ENCODE measurements at regions not wholly inside any gene's neighbourhood (a gene's known extent, or its start where the extent isn't known, plus 50 kb on each side); places are given as distances from the start of the nearest gene placed in this dataset.

DNA sequence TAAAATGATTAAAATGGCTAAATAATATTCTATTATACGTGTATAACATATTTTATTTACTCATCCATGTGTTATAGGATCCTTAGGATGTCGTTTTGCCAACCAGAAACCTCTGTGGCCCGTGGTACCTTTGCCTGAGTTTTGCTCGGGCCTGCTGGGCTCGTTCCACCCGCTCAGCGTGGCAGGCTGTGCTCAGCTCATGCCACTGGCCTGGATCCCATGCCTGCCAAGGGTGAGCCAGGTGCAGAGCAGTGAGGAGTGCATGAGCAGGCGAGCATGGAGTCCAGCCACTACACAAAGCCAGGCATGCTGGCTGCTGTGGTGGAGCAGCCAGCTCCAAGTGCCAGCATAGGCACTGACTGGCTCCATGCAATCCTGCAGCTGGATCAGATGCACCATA, 417.2 kb downstream of the TTLL7 start:
- Histone ChIP-seq H3K4me1 (no peaks in the 10 kb centered on the region), H3K4me3 (no peak overlapping the region), H3K27ac (replicated peaks in 1 of 4) (no peak overlapping the region), H3K27me3 (no peaks in the 10 kb centered on the region), H3K9me3 (peaks cover 0 to 4% (median 0%) of the 10 kb centered on the region in 4 donors), H3K36me3 (no peaks in the 10 kb centered on the region)
- TF ChIP-seq POLR2AphosphoS5 (IDR thresholded peaks at IDR 0.05): no peak
- no peak for TF ChIP-seq EP300 (IDR thresholded peaks at IDR 0.05)
- TF ChIP-seq, protein P1, sequence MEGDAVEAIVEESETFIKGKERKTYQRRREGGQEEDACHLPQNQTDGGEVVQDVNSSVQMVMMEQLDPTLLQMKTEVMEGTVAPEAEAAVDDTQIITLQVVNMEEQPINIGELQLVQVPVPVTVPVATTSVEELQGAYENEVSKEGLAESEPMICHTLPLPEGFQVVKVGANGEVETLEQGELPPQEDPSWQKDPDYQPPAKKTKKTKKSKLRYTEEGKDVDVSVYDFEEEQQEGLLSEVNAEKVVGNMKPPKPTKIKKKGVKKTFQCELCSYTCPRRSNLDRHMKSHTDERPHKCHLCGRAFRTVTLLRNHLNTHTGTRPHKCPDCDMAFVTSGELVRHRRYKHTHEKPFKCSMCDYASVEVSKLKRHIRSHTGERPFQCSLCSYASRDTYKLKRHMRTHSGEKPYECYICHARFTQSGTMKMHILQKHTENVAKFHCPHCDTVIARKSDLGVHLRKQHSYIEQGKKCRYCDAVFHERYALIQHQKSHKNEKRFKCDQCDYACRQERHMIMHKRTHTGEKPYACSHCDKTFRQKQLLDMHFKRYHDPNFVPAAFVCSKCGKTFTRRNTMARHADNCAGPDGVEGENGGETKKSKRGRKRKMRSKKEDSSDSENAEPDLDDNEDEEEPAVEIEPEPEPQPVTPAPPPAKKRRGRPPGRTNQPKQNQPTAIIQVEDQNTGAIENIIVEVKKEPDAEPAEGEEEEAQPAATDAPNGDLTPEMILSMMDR (IDR thresholded peaks at IDR 0.05): no peak
- no peak for TF ChIP-seq POLR2A (IDR thresholded peaks at IDR 0.05; ENCODE audit: low read depth)
- intact Hi-C loops (cut with DNase I): no loop called here
- DNase-seq (ENCODE audit: extremely low spot score): no peak
- WGBS: 89% methylated on average over 8 of the region's 8 CpGs

DNA sequence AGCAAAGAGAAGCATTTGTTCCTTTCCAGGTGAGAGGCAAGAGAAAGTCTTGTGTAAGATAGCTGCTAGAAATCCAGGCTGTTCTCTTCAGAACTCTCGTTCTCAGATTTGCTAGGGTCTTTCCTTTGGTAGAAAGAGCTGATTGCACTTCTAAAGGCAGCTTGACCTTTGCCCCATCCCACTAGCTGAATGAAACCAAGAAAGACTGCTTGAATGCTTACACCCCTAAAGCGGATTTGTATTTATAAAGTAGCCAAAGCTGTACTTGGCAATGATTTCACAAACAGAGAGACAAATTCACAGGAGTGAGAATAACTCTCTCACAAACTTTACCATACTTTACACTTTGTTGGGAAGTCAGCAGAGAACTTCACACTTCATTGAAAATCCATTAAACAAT, 424.1 kb downstream of the TTLL7 start:
- H3K27ac ChIP-seq (replicated peaks in 1 of 4): no peak overlapping the region
- WGBS: 54% methylated on average over 2 of the region's 2 CpGs
- intact Hi-C loops (cut with DNase I): no loop called here
- H3K4me3 ChIP-seq: no peak overlapping the region
- TF ChIP-seq EP300 (IDR thresholded peaks at IDR 0.05): no peak
- TF ChIP-seq POLR2A (IDR thresholded peaks at IDR 0.05; ENCODE audit: low read depth): no peak
- no peak for TF ChIP-seq POLR2AphosphoS5 (IDR thresholded peaks at IDR 0.05)
- TF ChIP-seq, protein P1 (IDR thresholded peaks at IDR 0.05): no peak
- H3K27me3 ChIP-seq: no peaks in the 10 kb centered on the region
- H3K36me3 ChIP-seq: no peaks in the 10 kb centered on the region
- no peaks in the 10 kb centered on the region for H3K9me3 ChIP-seq
- H3K4me1 ChIP-seq: peaks cover 0 to 11% (median 0%) of the 10 kb centered on the region in 4 donors
- DNase-seq (ENCODE audit: extremely low spot score): peak; percentile 55

DNA sequence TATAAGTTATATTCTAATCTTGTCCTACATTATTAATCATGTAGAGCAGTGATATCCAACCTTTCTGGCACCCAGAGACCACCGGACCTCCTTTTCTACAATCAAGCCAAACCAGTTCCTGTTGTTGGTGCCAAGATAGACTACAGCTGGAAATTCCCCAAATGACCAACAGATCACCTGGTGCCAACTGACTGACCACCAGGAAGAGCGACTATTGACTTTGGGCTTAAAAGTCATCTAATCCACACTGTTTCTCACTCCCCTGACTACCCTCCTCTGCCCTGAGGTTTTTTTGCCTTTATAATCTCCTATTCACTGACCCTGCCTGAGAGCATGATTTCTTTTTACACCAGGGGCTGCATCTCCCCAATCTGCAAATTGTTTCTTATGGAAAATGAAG, 425.2 kb downstream of the TTLL7 start:
- 80% methylated on average over 2 of the region's 2 CpGs for WGBS
- TF ChIP-seq EP300 (IDR thresholded peaks at IDR 0.05): no peak
- TF ChIP-seq, protein P1 (IDR thresholded peaks at IDR 0.05): no peak
- no peak for TF ChIP-seq POLR2A (IDR thresholded peaks at IDR 0.05; ENCODE audit: low read depth)
- TF ChIP-seq POLR2AphosphoS5 (IDR thresholded peaks at IDR 0.05): no peak
- DNase-seq (ENCODE audit: extremely low spot score): no peak
- H3K4me1 ChIP-seq: peaks cover 0 to 11% (median 0%) of the 10 kb centered on the region in 4 donors
- H3K36me3 ChIP-seq: no peaks in the 10 kb centered on the region
- no peaks in the 10 kb centered on the region for H3K9me3 ChIP-seq
- no peak overlapping the region for H3K4me3 ChIP-seq
- H3K27ac ChIP-seq (replicated peaks in 1 of 4): no peak overlapping the region
- H3K27me3 ChIP-seq: no peaks in the 10 kb centered on the region
- intact Hi-C loops (cut with DNase I): no loop called here

DNA sequence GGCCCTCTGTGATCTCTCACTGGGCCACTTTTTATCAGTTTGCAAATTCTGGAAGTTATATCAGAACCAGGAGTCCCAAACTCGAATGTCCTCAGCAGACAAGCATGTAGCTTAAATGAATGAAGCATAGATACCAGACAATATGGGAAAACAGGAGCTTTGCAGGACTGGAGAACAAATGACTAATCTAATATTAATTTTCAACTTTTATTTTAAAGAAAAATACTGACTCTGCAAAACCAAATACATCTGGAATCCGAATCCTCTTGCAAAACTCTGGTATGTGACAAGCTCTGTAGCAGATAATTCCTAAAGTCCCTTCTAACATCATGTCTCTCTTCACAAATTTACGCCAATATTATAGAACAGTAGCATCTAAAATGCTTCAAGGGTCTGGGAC, 427.4 kb downstream of the TTLL7 start:
- Histone ChIP-seq H3K27me3 (no peaks in the 10 kb centered on the region), H3K9me3 (no peaks in the 10 kb centered on the region), H3K4me1 (peaks cover 0 to 11% (median 0%) of the 10 kb centered on the region in 4 donors), H3K4me3 (no peak overlapping the region), H3K27ac (replicated peaks in 1 of 4) (no peak overlapping the region), H3K36me3 (no peaks in the 10 kb centered on the region)
- 88% methylated on average over 3 of the region's 3 CpGs for WGBS
- TF ChIP-seq POLR2AphosphoS5 (IDR thresholded peaks at IDR 0.05) (no peak), POLR2A (IDR thresholded peaks at IDR 0.05; ENCODE audit: low read depth) (no peak), EP300 (IDR thresholded peaks at IDR 0.05) (no peak)
- TF ChIP-seq, protein P1 (IDR thresholded peaks at IDR 0.05): no peak
- DNase-seq (ENCODE audit: extremely low spot score): no peak
- intact Hi-C loops (cut with DNase I): no loop called here

DNA sequence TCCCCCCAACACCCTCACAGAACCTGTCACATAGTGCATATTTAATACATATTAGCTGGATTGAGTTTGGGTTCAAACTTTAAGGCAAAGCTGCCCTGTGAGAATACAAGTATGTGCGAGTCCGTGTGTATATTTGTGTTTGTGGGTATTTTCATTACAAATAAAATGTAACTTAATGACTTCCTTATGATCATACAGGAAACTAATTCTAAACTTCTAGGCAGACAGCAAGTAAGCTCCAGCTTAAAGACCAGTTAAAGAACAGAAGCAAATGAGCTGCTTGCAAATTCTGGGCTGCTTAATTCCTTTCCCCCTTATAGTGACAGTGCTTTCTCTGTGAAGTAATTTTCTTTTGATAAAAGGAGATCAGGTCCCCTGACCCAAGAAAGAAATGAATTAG, 437.6 kb downstream of the TTLL7 start:
- intact Hi-C loops (cut with DNase I): no loop called here
- H3K27me3 ChIP-seq: no peaks in the 10 kb centered on the region
- DNase-seq (ENCODE audit: extremely low spot score): no peak
- no peak overlapping the region for H3K27ac ChIP-seq (replicated peaks in 1 of 4)
- no peak for TF ChIP-seq EP300 (IDR thresholded peaks at IDR 0.05)
- TF ChIP-seq POLR2A (IDR thresholded peaks at IDR 0.05; ENCODE audit: low read depth): no peak
- no peak for TF ChIP-seq POLR2AphosphoS5 (IDR thresholded peaks at IDR 0.05)
- TF ChIP-seq, protein P1 (IDR thresholded peaks at IDR 0.05): no peak
- H3K9me3 ChIP-seq: no peaks in the 10 kb centered on the region
- H3K4me1 ChIP-seq: no peaks in the 10 kb centered on the region
- WGBS: 86% methylated on average over 2 of the region's 2 CpGs
- H3K4me3 ChIP-seq: no peak overlapping the region
- H3K36me3 ChIP-seq: no peaks in the 10 kb centered on the region
